ENCODE measurements at regions not wholly inside any gene's neighbourhood (a gene's known extent, or its start where the extent isn't known, plus 50 kb on each side); places are given as distances from the start of the nearest gene placed in this dataset.

DNA sequence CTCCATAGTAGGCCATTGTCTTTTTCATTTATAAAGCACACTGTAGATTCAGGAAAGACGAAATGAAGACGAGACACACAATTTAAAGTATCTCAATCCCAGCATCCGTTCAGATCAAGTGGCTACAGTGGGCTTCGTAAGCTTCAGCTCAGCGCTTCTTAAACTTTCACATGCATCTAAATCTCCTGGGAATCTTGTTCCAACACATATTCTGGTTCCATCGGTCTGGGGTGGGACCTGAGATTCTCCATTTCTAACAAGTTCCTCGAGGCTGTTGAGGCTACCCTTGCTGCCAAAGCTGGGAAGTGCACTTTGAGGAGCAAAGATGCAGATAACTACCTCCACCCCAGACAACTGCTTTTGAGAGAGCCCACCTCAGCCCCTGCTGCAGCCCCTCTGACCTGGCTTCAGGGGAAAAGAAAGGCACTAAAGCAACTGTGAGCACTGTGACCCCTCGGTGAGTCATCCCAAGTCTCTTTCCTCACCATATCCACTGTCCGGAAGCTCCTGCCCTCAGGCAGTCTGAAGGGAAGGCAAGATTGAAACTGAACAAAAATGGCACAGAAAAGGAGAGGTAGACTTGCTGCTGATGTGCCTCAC is 201.1 kb upstream of the FBXO11 start:
- H3K27ac ChIP-seq (ENCODE audit: low read length) = peak overlapping the region; percentile 91
- H2AFZ ChIP-seq (ENCODE audit: low read length) = 0 out of 2 replicates have a peak overlapping the region, but pooled peaks have one; percentile 5
- peak overlapping the region; percentile 56 for H3K4me2 ChIP-seq (ENCODE audit: low read length)
- POLR2A ChIA-PET (ENCODE audit: unreplicated experiment) = no interaction called here
- no TSS peak for BruUV-seq (replicated peaks)
- H3K9me3 ChIP-seq (ENCODE audit: low read length) = no peaks in the 10 kb centered on the region
- no peak for TF ChIP-seq EZH2 (IDR thresholded peaks at IDR 0.05; ENCODE audit: low read length, unreplicated experiment)
- TF ChIP-seq, protein P1, sequence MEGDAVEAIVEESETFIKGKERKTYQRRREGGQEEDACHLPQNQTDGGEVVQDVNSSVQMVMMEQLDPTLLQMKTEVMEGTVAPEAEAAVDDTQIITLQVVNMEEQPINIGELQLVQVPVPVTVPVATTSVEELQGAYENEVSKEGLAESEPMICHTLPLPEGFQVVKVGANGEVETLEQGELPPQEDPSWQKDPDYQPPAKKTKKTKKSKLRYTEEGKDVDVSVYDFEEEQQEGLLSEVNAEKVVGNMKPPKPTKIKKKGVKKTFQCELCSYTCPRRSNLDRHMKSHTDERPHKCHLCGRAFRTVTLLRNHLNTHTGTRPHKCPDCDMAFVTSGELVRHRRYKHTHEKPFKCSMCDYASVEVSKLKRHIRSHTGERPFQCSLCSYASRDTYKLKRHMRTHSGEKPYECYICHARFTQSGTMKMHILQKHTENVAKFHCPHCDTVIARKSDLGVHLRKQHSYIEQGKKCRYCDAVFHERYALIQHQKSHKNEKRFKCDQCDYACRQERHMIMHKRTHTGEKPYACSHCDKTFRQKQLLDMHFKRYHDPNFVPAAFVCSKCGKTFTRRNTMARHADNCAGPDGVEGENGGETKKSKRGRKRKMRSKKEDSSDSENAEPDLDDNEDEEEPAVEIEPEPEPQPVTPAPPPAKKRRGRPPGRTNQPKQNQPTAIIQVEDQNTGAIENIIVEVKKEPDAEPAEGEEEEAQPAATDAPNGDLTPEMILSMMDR (conservative IDR thresholded peaks at IDR 0.05; ENCODE audit: low read depth, low read length) = no peak
- no peaks in the 10 kb centered on the region for H3K27me3 ChIP-seq (ENCODE audit: low read length)
- H3K9me2 ChIP-seq (replicated peaks; ENCODE audit: low read length) = no peaks in the 10 kb centered on the region
- CTCF ChIA-PET = interaction anchor here (0.8 to 1.7 kb wide), 3 partner anchors 141 to 249 kb away, joined by 3 to 16 read pairs (median 14); partner anchors contain the start of gene FBXO11
- intact Hi-C loops (cut with micrococcal nuclease) = loop anchor here (2.0 kb wide), 1 partner anchor 325 kb away; the partner anchor contains the start of gene MSH6
- H3K79me2 ChIP-seq (ENCODE audit: low read length) = no peaks in the 10 kb centered on the region
- H3K9ac ChIP-seq (ENCODE audit: low read length) = peak overlapping the region; percentile 54
- H3K36me3 ChIP-seq (ENCODE audit: low read depth, low read length) = no peaks in the 10 kb centered on the region
- DNase-seq (peak; percentile 91), ATAC-seq (peak; percentile 15)
- no peak overlapping the region for H3K4me3 ChIP-seq (ENCODE audit: low read length)
- H3K4me1 ChIP-seq (ENCODE audit: insufficient read depth, low read length) = peaks cover 54% of the 10 kb centered on the region
- H3F3A ChIP-seq (ENCODE audit: low read length, unreplicated experiment) = peaks cover 5% of the 10 kb centered on the region
- H4K20me1 ChIP-seq (ENCODE audit: low read length) = no peaks in the 10 kb centered on the region

DNA sequence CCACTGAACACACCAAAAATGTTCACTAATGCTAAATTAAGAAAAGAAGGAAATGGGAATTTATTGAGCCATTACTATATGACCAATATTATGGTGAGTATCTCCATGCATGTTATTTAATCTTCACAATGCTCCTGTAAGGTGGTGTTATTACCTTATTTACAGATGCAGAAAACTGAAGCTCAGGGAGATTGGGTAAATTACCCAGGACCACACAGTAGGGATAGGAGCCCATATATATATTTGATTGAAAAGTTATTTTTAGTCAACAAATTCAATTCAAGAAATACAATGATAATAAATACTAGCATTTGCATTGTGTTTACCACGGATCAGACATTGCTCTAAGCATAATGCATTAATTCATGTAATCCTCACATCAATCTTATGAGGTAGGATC is 202.2 kb upstream of the FBXO11 start:
- Histone ChIP-seq H4K20me1 (ENCODE audit: low read length) (no peaks in the 10 kb centered on the region), H3K36me3 (ENCODE audit: low read depth, low read length) (no peaks in the 10 kb centered on the region), H3K79me2 (ENCODE audit: low read length) (no peaks in the 10 kb centered on the region), H3K27ac (ENCODE audit: low read length) (peak overlapping the region; percentile 91), H3K4me2 (ENCODE audit: low read length) (no peak overlapping the region), H3K4me3 (ENCODE audit: low read length) (no peak overlapping the region), H3F3A (ENCODE audit: low read length, unreplicated experiment) (peaks cover 5% of the 10 kb centered on the region), H3K9me3 (ENCODE audit: low read length) (no peaks in the 10 kb centered on the region), H3K9ac (ENCODE audit: low read length) (no peak overlapping the region), H3K9me2 (replicated peaks; ENCODE audit: low read length) (no peaks in the 10 kb centered on the region), H3K4me1 (ENCODE audit: insufficient read depth, low read length) (peaks cover 61% of the 10 kb centered on the region), H3K27me3 (ENCODE audit: low read length) (no peaks in the 10 kb centered on the region), H2AFZ (ENCODE audit: low read length) (no peak overlapping the region)
- no peak for ATAC-seq
- BruUV-seq (replicated peaks) = no TSS peak
- intact Hi-C loops (cut with micrococcal nuclease) = no loop called here
- CTCF ChIA-PET = no interaction called here
- TF ChIP-seq EZH2 (IDR thresholded peaks at IDR 0.05; ENCODE audit: low read length, unreplicated experiment) (no peak), EZH2phosphoT487 (IDR thresholded peaks at IDR 0.05; ENCODE audit: borderline replicate concordance, low read length) (no peak)
- no peak for DNase-seq
- POLR2A ChIA-PET (ENCODE audit: unreplicated experiment) = no interaction called here

DNA sequence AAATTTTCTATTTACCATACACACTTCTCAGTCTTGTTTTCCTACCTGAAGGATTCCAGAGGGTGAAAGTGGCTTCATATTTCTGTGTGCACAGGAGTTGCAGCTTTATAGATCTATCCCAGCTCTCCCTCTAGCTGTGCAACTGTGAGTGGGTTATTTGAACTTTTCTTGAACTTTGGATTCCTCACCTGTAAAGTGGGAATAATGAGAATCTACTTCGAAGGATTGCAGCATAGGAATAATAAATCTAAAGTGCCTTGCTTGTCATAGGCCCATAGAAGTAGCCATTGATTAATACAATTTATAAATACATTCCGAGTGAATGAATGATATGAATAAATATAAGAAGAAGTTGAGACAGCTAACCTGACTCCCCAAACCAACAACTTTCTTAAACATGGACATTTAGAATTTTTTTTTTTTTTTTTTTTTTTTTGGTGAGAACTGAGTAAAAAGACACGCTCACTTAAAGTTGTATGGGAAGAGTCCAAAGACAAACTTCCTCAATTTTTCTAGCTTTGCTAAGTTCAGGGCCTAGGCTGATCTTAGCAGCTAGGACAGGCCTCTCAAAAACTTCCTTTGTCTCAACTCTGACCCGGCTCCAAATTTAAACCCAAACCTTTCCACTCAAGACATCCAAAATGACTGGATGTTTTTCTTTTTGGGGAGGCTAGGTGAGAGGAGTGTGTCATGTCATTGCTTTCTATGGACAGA is 203.3 kb upstream of the FBXO11 start:
- TF ChIP-seq, protein P1 (conservative IDR thresholded peaks at IDR 0.05; ENCODE audit: low read depth, low read length) = no peak
- TF ChIP-seq EZH2 (IDR thresholded peaks at IDR 0.05; ENCODE audit: low read length, unreplicated experiment) (no peak), EZH2phosphoT487 (IDR thresholded peaks at IDR 0.05; ENCODE audit: borderline replicate concordance, low read length) (no peak)
- Histone ChIP-seq H3K27ac (ENCODE audit: low read length) (peak overlapping the region; percentile 90), H3K4me1 (ENCODE audit: insufficient read depth, low read length) (peaks cover 71% of the 10 kb centered on the region)

More for the DNA sequence above, 203.3 kb upstream of the FBXO11 start:
- Histone ChIP-seq H4K20me1 (ENCODE audit: low read length) (no peaks in the 10 kb centered on the region), H3K4me2 (ENCODE audit: low read length) (peak overlapping the region; percentile 84; the same call in 1 of the 2 replicates), H3K9ac (ENCODE audit: low read length) (peak overlapping the region; percentile 91), H3K36me3 (ENCODE audit: low read depth, low read length) (no peaks in the 10 kb centered on the region), H3K9me3 (ENCODE audit: low read length) (no peaks in the 10 kb centered on the region), H3K4me3 (ENCODE audit: low read length) (no peak overlapping the region), H3K9me2 (replicated peaks; ENCODE audit: low read length) (no peaks in the 10 kb centered on the region), H3K27me3 (ENCODE audit: low read length) (no peaks in the 10 kb centered on the region), H3F3A (ENCODE audit: low read length, unreplicated experiment) (peaks cover 5% of the 10 kb centered on the region), H2AFZ (ENCODE audit: low read length) (no peak overlapping the region), H3K79me2 (ENCODE audit: low read length) (no peaks in the 10 kb centered on the region)
- ATAC-seq (no peak), DNase-seq (peak; percentile 31)
- POLR2A ChIA-PET (ENCODE audit: unreplicated experiment) = interaction anchor here (0.6 kb wide), 1 partner anchor 310 kb away, joined by 5 read pairs; no protein-coding TSS in a partner anchor
- no TSS peak for BruUV-seq (replicated peaks)
- intact Hi-C loops (cut with micrococcal nuclease) = no loop called here
- CTCF ChIA-PET = no interaction called here

Data from PC-3 (cell line).